HCT116 (cell line): ENCODE measurements at regions not wholly inside any gene's neighbourhood (a gene's known extent, or its start where the extent isn't known, plus 50 kb on each side); places are given as distances from the start of the nearest gene placed in this dataset.

Experiments used
- ATAC-seq: fragments of 200-7000 bp; cut with Tn5 transposase; 2 replicates; pipeline ENCODE4 v1.9.1; 2020; ENCODE audit warnings: mild to moderate bottlenecking, moderate library complexity
- BruUV-seq: library from RNA; stranded (reverse); fragments of 400-500 nt; replicated peaks from 2 replicates; lab custom pipeline; 2021; lab: Mats Ljungman, UMichigan
- CTCF ChIA-PET: fragments of 300-600 bp; sonication (Branson Sonifier 250); formaldehyde crosslinking; loops from one replicate; lab custom pipeline; 2021; ENCODE audit warnings: antibody characterized with exemption; lab: Charles Lee
- POLR2A ChIA-PET: fragments of 300-600, 350-600 bp; sonication (Branson Sonifier 250); formaldehyde crosslinking; loops from one replicate; lab custom pipeline; 2021; ENCODE audit warnings: antibody characterized with exemption; lab: Charles Lee
- RAD21 ChIA-PET, 2 experiments: fragments of 300-600 bp; sonication (Branson Sonifier 250); formaldehyde crosslinking; loops; one replicate each; lab custom pipeline; 2023; ENCODE audit warnings: low total read pairs in 2 of 2; ENCODE audit not compliant: uncharacterized antibody in 2 of 2, unreplicated experiment in 2 of 2, low non-redundant PET in 1 of 2; lab: Charles Lee
- DNase-seq: peaks from one replicate; pipeline ENCODE4 v3.0.0-alpha.2; 2010; ENCODE audit warnings: low read depth, low spot score
- H2AFZ ChIP-seq: fragments of 200-600 bp; shearing (Covaris generic), sonication (generic); 2 replicates; pipeline ENCODE4 v1.6.1; 2017; ENCODE audit warnings: low read depth, mixed run types, mixed read lengths, antibody characterized with exemption, low read length; ENCODE audit not compliant: poor library complexity, severe bottlenecking
- H3K27ac ChIP-seq: 2 replicates; pipeline ENCODE4 v1.5.1; 2012; ENCODE audit warnings: low read depth, low read length
- H3K27me3 ChIP-seq: fragments of 200-600 bp; sonication (generic); 2 replicates; pipeline ENCODE4 v1.6.1; 2016; ENCODE audit warnings: mixed run types, low read length, mixed read lengths; ENCODE audit not compliant: insufficient read depth
- H3K36me3 ChIP-seq, 2 experiments: fragments of 200-500 bp in 1 of 2; fragments of 200-600 bp in 1 of 2; sonication (Bioruptor generic) in 1 of 2; sonication (generic) in 1 of 2; 2 replicates each; pipeline versions ENCODE4 v1.5.1 to v1.6.1; 2014 to 2016; ENCODE audit warnings: low read length in 2 of 2, inconsistent platforms in 1 of 2, mixed read lengths in 1 of 2, mixed run types in 1 of 2; ENCODE audit not compliant: insufficient read depth in 2 of 2, control insufficient read depth in 1 of 2
- H3K4me1 ChIP-seq, 2 experiments: fragments of 200-600 bp in 1 of 2; sonication (generic) in 1 of 2; 2 replicates each; pipeline versions ENCODE4 v1.5.1 to v1.6.1; 2012 to 2017; ENCODE audit warnings: low read length in 2 of 2, inconsistent platforms in 1 of 2, mild to moderate bottlenecking in 1 of 2, mixed read lengths in 1 of 2, mixed run types in 1 of 2, moderate library complexity in 1 of 2; ENCODE audit not compliant: insufficient read depth in 2 of 2, control insufficient read depth in 1 of 2
- H3K4me2 ChIP-seq: fragments of 200-600 bp; sonication (generic); 2 replicates; pipeline ENCODE4 v1.6.1; 2017; ENCODE audit warnings: mixed run types, low read length, mixed read lengths
- H3K4me3 ChIP-seq, 2 experiments: fragments of 200-600 bp in 1 of 2; sonication (generic) in 1 of 2; replicated peaks in 1 of 2; 2 replicates each; pipeline ENCODE4 v1.5.1; 2011 to 2016; ENCODE audit warnings: low read length in 2 of 2, control low read depth in 1 of 2, low read depth in 1 of 2, mild to moderate bottlenecking in 1 of 2, mixed read lengths in 1 of 2, mixed run types in 1 of 2
- H3K79me2 ChIP-seq: fragments of 200-600 bp; sonication (generic); 2 replicates; pipeline ENCODE4 v1.6.1; 2017; ENCODE audit warnings: mild to moderate bottlenecking, mixed run types, low read length, moderate library complexity, mixed read lengths; ENCODE audit not compliant: insufficient read depth
- H3K9ac ChIP-seq: fragments of 200-600 bp; sonication (generic); 2 replicates; pipeline ENCODE4 v1.6.1; 2016; ENCODE audit warnings: low read length, mixed read lengths
- H3K9me2 ChIP-seq: fragments of 200-600 bp; sonication (generic), shearing (Covaris generic); 2 replicates; pipeline ENCODE4 v1.6.1; 2017; ENCODE audit warnings: mixed run types, mild to moderate bottlenecking, moderate library complexity; ENCODE audit not compliant: insufficient read depth
- H3K9me3 ChIP-seq, 2 experiments: fragments of 200-500 bp in 1 of 2; fragments of 200-600 bp in 1 of 2; sonication (Bioruptor generic) in 1 of 2; sonication (generic) in 1 of 2; 2 replicates each; pipeline ENCODE4 v1.6.1; 2014 to 2017; ENCODE audit warnings: low read length in 2 of 2, mixed read lengths in 2 of 2, inconsistent platforms in 1 of 2, low read depth in 1 of 2, mild to moderate bottlenecking in 1 of 2, mixed run types in 1 of 2, moderate library complexity in 1 of 2; ENCODE audit not compliant: control insufficient read depth in 1 of 2, insufficient read depth in 1 of 2
- H4K20me1 ChIP-seq: fragments of 200-600 bp; sonication (generic), shearing (Covaris generic); 2 replicates; pipeline ENCODE4 v1.6.1; 2017; ENCODE audit warnings: mixed run types, mild to moderate bottlenecking, moderate library complexity; ENCODE audit not compliant: insufficient read depth
- ATF3 ChIP-seq: IDR thresholded peaks from 2 replicates; pipeline ENCODE4 v1.6.1; 2012
- CBX3 ChIP-seq: IDR thresholded peaks from 2 replicates; pipeline ENCODE4 v1.6.1; 2012; ENCODE audit warnings: low read depth
- CEBPB ChIP-seq: IDR thresholded peaks from 2 replicates; pipeline ENCODE4 v1.6.1; 2012; ENCODE audit warnings: low read depth
- ELF1 ChIP-seq: IDR thresholded peaks from 2 replicates; pipeline ENCODE4 v1.6.1; 2012; ENCODE audit warnings: low read depth, borderline replicate concordance
- EZH2 ChIP-seq: fragments of 200-600 bp; sonication (generic); IDR thresholded peaks from 2 replicates; pipeline ENCODE4 v1.6.1; 2017; ENCODE audit warnings: antibody characterized with exemption, mixed run types
- EZH2phosphoT487 ChIP-seq: fragments of 200-600 bp; IDR thresholded peaks from 2 replicates; pipeline ENCODE4 v1.6.1; 2018; ENCODE audit warnings: antibody characterized with exemption, borderline replicate concordance
- FOSL1 ChIP-seq: IDR thresholded peaks from 2 replicates; pipeline ENCODE4 v1.6.1; 2012; ENCODE audit warnings: low read depth
- POLR2A ChIP-seq: IDR thresholded peaks from 2 replicates; pipeline ENCODE4 v1.7.0; 2011; ENCODE audit warnings: borderline replicate concordance; ENCODE audit not compliant: insufficient read depth, insufficient read length; ENCODE audit errors: extremely low read depth
- POLR2AphosphoS5 ChIP-seq: IDR thresholded peaks from 2 replicates; pipeline ENCODE4 v1.6.1; 2011; ENCODE audit warnings: mild to moderate bottlenecking, low read depth, low read length, moderate library complexity
- RAD21 ChIP-seq: IDR thresholded peaks from 2 replicates; pipeline ENCODE4 v1.6.1; 2012; ENCODE audit warnings: low read depth, mild to moderate bottlenecking
- SIN3A ChIP-seq: IDR thresholded peaks from 2 replicates; pipeline ENCODE4 v1.6.1; 2012; ENCODE audit warnings: low read depth
- SP1 ChIP-seq: IDR thresholded peaks from 2 replicates; pipeline ENCODE4 v1.6.1; 2012; ENCODE audit warnings: low read depth
- SRF ChIP-seq: IDR thresholded peaks from 2 replicates; pipeline ENCODE4 v1.6.1; 2012; ENCODE audit warnings: low read depth
- TCF7L2 ChIP-seq: IDR thresholded peaks from 2 replicates; pipeline ENCODE4 v1.7.0; 2011; ENCODE audit warnings: borderline replicate concordance, inconsistent platforms; ENCODE audit not compliant: insufficient read depth, insufficient read length; ENCODE audit errors: extremely low read depth
- YY1 ChIP-seq: IDR thresholded peaks from 2 replicates; pipeline ENCODE4 v1.6.1; 2011; ENCODE audit warnings: low read length, low read depth, moderate library complexity, mild to moderate bottlenecking; ENCODE audit not compliant: insufficient replicate concordance; ENCODE audit errors: extremely low read depth
- ZBTB33 ChIP-seq: IDR thresholded peaks from 2 replicates; pipeline ENCODE4 v1.6.1; 2011; ENCODE audit warnings: mild to moderate bottlenecking, low read length, moderate library complexity; ENCODE audit not compliant: insufficient replicate concordance; ENCODE audit errors: extremely low read depth
- ZFX ChIP-seq: fragments of 450-650 bp; IDR thresholded peaks from 2 replicates; pipeline ENCODE4 v1.6.1; 2017
- ZNF274 ChIP-seq: fragments of 200-500 bp; sonication (Bioruptor generic); IDR thresholded peaks from 2 replicates; pipeline ENCODE4 v1.6.1; 2014; ENCODE audit warnings: mild to moderate bottlenecking, low read depth, low read length, inconsistent platforms
- intact Hi-C: fragments of 100-400 bp; cut with micrococcal nuclease; formaldehyde crosslinking; loops from 2 replicates; pipeline ENCODE4 v1.10.0; 2022

- H3K9me2 ChIP-seq = no peaks in the 10 kb centered on the region
Measured at GRCh38 chr2:15700131-15700530, 108.5 kb downstream of the DDX1 start.

GRCh38 chr2:15700599-15701340, 109.1 kb downstream of the DDX1 start:
- Histone ChIP-seq H3K9ac (no peak overlapping the region), H3K4me1 (no peaks in the 10 kb centered on the region), H3K4me2 (no peak overlapping the region), H3K36me3 (no peaks in the 10 kb centered on the region), H3K27me3 (peaks cover 4% of the 10 kb centered on the region; the same call in 1 of the 2 replicates), H2AFZ (no peak overlapping the region), H3K79me2 (no peaks in the 10 kb centered on the region), H3K9me3 (no peaks in the 10 kb centered on the region), H3K9me2 (no peaks in the 10 kb centered on the region), H4K20me1 (no peaks in the 10 kb centered on the region), H3K27ac (no peak overlapping the region), H3K4me3 (no peak overlapping the region)
- no peak for ATAC-seq
- ChIA-PET POLR2A (no interaction called here), CTCF (no interaction called here), RAD21 (no interaction called here)
- BruUV-seq = no TSS peak
- intact Hi-C loops = no loop called here
- DNase-seq = no peak
- no peak for TF ChIP-seq ATF3
- TF ChIP-seq ELF1 = no peak
- TF ChIP-seq EZH2phosphoT487 = no peak
- no peak for TF ChIP-seq CEBPB
- no peak for TF ChIP-seq POLR2A
- no peak for TF ChIP-seq FOSL1
- no peak for TF ChIP-seq CBX3
- TF ChIP-seq SRF = no peak
- no peak for TF ChIP-seq TCF7L2
- no peak for TF ChIP-seq SIN3A
- no peak for TF ChIP-seq SP1
- no peak for TF ChIP-seq RAD21
- TF ChIP-seq EZH2 = no peak
- TF ChIP-seq ZFX = no peak
- TF ChIP-seq YY1 = no peak
- no peak for TF ChIP-seq ZBTB33
- no peak for TF ChIP-seq POLR2AphosphoS5
- no peak for TF ChIP-seq ZNF274

More at GRCh38 chr2:15700131-15700530, 108.5 kb downstream of the DDX1 start:
- TF ChIP-seq YY1 (no peak), EZH2 (no peak)
- peaks cover 4% of the 10 kb centered on the region; the same call in 1 of the 2 replicates for H3K27me3 ChIP-seq
- ATAC-seq (no peak), DNase-seq (no peak)
- CTCF ChIA-PET = no interaction called here
- no peak overlapping the region for H2AFZ ChIP-seq
- no peak overlapping the region for H3K4me3 ChIP-seq
- H3K36me3 ChIP-seq = no peaks in the 10 kb centered on the region
- RAD21 ChIA-PET = no interaction called here
- no peaks in the 10 kb centered on the region for H3K9me3 ChIP-seq
- no peaks in the 10 kb centered on the region for H4K20me1 ChIP-seq
- no peak overlapping the region for H3K9ac ChIP-seq
- BruUV-seq = no TSS peak
- POLR2A ChIA-PET = no interaction called here
- H3K79me2 ChIP-seq = no peaks in the 10 kb centered on the region
- no peak overlapping the region for H3K27ac ChIP-seq
- no peak overlapping the region for H3K4me2 ChIP-seq
- H3K4me1 ChIP-seq = no peaks in the 10 kb centered on the region
- intact Hi-C loops = no loop called here
